ENCODE measurements at regions not wholly inside any gene's neighbourhood (a gene's known extent, or its start where the extent isn't known, plus 50 kb on each side); places are given as distances from the start of the nearest gene placed in this dataset.

DNA sequence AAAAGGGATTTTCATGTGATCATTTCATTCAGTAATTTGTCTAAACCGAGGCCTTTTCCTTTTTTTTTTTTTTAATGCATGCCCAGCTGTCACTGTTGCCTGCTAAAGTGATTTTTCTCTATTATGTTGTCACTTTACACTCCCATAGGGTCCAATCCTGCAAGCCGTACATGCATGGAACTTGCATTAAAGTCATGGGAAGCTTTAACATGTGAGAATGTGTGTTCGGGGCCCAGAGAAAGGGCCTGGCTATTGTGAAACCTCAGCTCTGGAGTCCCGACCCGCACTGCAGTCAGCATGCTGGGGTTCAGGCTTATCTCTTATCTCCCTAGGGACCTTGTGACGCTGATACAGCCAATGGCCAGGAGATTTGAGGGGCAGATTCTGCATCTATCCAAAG lies 474.6 kb downstream of the SLC4A3 start:
- no peak for DNase-seq

DNA sequence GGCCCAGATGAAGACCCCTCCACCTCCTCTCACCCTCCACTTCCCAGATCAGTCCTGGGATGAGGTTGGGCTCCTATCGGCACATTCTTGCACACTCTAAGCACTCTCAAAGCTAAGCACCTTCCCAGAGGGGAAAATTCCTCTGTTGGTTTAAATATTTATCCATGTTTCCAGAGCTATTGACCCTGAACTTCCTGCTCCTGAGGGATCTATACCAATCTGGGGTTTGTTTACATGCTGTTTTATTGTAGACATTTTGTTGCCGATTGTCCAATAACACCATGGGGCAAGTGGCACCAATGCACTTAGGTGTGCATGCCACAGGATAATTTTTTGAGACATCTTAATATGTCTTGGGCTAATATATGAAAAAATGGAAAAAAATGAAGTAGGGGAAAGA lies 476.2 kb downstream of the SLC4A3 start:
- no peak for DNase-seq

DNA sequence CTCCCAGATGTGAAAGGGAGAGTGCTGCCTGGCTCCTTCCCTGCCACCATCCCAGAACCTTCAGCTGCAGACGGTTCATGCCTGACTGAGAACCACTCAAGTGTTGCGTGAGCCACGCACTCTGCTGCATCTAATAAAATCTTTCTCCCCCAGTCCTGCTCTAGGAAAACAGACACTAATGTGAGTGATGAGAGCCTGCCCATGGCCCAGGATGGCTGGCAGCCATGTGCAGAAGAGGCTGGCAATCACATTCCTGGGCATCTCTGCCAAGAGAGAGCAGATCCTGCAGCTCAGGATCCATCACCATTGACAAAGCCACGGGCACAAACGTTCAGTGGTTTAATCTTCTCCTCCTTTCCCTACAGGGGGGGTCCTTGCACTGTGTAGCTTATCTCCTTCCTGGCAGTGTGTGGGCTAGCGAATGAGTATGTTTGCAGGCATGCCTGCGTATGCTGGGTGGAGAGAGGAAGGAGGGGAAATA lies 477.5 kb downstream of the SLC4A3 start:
- peak in 2 of 56 donors; percentile 1 for DNase-seq

DNA sequence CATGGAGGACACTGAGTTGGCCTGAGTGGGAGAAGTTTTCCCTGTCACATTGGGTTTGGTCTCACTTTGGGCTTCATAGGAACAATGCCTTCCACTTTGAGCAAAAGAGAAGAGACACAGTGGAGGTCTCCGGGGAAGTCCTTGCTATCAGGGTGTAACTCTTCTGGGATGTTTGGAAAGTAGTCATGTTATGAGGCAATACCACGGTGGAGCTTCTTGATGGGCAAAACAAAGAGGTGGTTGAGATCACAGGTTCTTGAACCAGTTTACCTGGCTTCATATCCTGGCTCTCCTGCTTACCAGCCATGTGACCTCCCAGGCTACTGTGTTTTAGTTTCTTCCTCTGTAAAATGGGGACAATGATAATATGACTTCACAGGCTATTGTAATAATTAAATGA lies 478.6 kb downstream of the SLC4A3 start:
- DNase-seq, result no peak

DNA sequence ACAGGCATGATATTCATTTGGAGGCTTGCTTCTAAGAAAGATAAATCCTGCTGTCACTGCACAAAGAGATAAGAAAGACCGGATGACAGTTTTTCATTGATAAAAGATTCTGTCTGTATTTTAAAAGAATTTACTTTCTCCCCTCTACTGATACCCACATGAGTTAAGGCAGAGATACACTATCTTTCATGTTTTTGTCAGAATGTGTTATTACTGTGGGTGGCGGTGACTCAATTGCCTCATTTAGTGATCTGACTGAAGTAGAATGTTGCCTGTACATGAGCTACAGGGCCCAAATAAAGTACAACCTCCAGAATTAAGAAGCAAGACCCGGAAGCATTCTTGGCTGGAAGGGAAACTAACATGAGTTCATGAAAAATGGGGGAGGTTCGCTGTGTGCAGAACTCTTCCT lies 480.0 kb downstream of the SLC4A3 start:
- no peak for DNase-seq

DNA sequence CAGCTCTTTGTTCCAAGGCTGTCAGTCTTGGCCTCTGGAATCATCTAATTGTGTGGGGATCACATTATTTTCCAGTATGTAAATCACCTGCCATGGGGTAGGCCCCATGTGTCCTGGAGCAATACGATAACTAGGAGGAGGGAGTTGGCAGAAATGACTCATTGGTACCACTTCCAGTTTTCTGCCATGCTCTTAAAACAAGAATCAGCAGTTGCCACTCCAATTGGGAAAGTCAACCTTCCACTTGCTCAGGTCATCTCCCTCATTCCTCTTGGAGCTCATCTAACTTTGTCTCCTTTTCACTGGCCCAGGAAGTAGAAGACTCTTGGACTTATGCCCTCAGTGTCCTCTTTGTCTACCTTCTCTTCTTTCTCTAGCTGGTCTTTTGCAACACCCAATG lies 487.0 kb downstream of the SLC4A3 start:
- no peak for DNase-seq

DNA sequence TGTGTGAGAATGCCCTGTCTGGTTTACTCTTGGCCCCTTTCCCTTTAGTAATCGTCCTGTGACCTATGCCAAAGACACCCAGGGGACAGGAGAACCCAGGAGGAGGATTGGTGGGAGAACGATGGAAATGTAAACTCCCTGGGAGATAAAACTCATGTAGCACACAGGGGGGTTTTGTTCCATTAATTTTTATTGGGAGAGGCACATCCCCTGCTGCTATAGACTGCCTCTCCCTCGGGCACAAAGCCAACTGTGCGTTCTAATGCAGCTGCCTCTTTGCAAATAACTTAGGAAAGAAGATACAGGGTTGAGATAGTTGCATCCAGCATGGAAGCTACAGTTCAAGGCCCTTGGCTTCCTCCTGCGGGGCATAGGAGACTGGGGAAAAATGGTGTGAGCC lies 489.6 kb downstream of the SLC4A3 start:
- no peak for DNase-seq

DNA sequence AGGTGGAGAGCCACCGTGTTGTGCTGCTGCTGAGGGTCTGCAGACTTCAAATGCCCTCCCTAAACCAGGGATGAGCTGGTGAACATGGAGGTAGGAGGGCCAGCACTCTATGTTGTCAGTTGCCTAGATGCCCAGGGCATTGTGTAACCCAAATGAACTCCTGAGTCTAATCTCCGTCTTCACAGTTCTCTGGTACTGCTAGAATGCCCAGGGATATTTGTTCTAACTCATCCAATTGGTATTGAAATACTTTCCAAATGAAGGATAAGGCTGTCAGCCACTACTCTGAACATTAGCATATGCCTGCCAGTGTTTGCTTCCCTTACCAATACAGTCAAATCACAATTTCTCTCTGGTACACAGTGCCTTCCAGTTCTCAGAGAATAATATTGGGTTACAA lies 492.6 kb downstream of the SLC4A3 start:
- DNase-seq, result no peak

DNA sequence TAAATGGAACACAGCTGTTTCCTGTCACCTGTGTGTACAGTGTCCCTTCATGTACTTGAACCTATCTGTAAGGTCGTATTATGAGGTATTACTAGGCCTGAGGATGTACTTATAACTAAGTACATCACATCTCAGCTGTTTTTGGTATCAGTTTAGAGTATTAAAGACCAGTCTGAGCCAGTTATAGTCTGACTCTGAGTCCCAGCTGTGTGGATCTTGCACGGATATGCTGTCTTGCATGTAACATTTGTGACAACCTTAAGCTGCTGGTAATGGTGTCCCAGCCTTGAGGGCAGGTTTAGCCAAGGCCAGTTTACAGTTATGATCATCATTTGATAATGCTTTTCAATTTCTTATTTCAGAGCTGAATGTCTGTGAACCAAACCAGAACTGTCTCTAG lies 496.3 kb downstream of the SLC4A3 start:
- DNase-seq, result no peak

DNA sequence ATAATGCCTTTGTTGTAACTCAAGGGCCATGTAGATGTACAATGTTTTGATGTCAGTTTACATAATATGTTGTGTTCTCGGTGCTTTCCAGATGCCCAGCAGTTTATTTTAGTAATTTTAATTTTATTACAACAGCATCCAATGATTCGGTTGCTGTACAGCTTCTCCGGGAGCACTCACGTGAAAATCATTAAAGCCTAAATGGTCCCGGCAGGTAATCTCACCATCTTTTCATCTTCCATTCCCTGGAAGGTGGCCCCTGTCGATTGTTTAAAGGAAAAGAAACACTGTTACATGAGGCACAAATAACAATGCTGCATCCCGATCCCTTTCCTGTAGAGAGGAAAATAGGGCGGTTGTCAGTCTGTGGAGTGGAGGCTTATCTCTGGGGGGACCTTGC lies 498.1 kb downstream of the SLC4A3 start:
- DNase-seq, result no peak

DNA sequence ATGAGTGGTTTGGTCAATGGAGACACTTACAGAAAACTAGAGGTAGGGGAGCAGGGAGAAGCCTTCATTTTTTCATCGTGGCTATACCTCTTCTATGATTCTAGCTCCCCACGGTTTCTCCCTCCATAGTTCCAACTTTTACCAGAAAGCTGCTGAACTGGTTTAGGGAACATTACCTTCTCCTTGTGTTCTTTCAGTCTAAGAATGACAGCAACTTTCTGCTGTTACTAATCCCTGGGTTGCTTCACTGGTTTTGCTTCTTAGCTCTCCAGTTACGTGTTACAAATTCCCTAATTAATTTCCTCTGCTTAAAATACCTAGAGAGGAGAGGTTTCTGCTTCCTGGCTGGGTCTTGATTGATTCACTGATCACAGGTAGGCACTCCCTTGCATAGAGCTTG lies 499.9 kb downstream of the SLC4A3 start:
- no peak for DNase-seq

DNA sequence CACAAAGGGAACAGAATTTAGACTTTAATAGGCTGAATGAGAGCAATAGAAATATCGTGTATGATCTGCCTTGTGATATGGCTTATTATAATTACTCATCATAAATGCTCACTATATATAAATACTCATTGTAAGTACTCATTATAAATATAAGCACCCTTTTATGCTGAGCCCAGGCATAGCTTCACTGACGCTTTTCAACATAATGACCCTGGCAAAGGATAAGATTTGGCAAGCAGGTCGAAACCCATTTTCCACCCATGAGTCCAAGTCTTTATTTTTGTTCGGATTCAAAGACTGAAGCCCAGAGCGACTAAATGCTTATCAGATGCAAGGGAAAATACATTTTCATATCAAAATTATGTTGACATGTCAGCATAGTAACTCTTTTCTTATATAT lies 500.4 kb downstream of the SLC4A3 start:
- no peak for DNase-seq

DNA sequence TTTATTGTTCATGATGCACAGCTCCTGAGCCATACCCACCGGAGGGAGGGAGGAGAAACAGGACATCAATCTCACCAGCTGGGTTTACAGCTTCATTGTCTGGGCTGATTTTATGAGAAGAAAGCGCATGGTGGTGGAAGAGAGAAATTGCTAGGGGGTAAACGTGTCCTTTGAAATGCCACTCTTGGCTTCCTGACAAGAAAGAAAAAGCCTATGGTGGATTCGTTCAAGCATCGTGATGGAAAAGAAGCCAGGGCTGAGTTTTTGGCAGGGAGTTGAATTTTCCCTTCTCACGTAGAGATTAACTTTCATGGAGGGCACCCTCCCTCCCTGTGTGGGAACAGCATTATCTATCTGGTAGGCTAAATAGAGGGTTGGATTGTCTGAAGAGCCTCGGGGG lies 502.0 kb downstream of the SLC4A3 start:
- DNase-seq, result no peak

DNA sequence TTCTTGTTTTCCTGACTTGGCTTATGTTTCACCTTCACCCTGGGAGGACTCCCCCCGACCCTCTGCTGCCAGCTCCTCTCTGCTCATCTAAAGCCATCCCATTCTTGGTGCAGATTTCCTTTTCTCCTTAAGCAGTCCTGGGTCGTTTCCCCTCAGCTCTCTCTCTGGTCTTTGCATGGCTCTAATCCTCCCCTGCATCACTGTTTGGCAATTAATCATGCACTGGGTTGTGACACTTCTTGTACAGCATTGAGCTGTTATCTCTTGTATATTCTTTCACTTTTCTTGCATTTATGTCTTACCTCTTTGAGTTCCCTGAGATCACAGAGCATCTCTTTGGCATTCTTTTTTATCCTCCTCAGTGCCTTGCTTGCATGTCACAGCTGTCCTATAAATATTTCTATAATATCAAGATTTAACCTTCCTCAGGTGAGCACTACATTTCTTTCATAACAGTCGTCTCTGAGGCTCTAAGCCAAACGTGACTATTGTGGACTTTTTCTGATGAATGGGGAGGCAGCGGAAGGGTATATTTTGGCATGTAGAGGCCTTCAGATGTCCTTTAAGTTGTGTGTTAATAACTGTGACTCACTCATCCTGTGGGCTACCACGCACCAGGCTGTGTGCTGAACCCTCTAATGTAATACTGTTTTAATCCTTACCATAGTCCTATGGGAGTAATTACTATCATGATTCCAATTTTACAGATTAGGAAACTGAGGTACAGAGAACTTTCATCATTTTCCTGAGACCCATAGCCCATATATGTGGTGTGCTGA lies 507.5 kb downstream of the SLC4A3 start:
- no peak for DNase-seq

DNA sequence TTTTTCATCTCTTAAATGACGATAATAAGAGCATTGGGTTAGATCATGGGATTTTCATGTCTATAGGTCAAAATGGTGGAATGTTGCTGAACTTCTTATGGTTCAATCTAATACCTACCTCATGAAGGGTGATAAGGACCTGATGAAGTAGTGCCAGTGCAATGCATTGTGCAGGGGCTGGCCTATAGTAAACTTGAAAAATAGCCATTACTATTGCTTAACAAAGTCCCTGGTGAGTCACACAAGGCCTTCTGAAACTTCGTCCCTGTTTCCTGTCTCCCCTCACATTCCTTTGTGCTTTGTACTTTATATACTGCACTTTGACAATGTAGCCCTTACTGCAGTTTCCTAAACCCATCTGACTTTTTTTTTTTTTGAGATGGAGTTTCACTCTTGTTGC lies 515.9 kb downstream of the SLC4A3 start:
- no peak for DNase-seq

DNA sequence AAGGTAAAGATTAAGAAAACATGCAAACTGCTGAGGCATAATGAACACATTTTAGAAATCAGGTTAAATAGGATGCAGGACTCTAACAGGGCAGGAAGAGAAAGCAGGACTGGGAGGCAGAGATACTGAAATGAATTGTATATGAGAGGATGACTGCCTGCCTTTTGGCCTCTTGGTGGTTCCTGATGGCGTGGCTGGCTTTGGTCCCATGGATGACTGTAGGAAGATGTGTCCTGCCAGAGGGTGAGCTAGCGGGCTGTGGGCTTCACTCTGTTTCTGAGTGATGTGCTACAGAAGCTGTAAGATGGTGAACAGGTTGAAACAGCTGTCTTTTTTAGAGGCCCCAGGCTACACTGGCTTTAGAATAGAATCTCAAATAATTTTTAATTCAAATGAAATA lies 517.0 kb downstream of the SLC4A3 start:
- DNase-seq, result no peak

DNA sequence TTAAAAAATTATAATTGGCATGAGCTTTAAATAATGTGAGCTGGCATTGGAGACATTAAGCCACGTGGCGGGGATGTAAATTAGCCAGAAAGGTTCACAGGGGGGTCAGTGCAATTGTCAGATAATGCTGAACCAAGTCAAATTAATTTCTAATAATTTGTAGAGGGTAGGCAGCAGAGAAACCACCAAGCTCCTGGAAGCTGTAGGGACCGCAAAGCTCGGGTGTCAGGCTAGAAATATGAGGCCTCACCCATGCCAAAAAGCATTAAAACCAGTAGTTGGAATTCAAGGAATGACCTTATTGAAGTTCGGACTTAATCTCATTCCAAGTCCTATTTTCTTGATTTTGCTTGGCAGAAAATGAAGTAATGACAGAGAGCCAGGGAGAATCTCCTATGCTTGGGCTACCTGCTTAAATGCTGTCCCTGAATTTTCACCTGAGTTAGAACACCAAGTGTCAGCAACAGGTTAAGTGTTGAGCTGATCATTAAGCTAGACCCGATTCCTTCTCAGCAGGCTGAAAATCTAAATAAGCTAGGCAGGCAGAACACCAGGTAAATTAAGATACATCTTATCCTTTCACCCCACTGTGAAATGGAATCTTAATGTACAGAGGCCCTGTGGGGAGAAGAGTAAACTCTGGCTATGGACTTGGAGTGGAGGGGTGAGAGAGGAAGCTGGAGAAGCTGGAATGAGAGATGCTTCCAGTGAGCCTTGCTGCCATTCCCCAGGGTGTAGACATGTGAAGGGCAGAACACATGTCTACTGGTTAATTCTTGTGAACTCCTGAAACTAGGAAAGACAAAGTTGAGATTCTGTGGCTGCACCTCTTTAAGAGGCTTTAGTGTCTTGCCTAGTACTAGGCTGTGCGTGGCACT lies 520.0 kb downstream of the SLC4A3 start:
- no peak for DNase-seq

DNA sequence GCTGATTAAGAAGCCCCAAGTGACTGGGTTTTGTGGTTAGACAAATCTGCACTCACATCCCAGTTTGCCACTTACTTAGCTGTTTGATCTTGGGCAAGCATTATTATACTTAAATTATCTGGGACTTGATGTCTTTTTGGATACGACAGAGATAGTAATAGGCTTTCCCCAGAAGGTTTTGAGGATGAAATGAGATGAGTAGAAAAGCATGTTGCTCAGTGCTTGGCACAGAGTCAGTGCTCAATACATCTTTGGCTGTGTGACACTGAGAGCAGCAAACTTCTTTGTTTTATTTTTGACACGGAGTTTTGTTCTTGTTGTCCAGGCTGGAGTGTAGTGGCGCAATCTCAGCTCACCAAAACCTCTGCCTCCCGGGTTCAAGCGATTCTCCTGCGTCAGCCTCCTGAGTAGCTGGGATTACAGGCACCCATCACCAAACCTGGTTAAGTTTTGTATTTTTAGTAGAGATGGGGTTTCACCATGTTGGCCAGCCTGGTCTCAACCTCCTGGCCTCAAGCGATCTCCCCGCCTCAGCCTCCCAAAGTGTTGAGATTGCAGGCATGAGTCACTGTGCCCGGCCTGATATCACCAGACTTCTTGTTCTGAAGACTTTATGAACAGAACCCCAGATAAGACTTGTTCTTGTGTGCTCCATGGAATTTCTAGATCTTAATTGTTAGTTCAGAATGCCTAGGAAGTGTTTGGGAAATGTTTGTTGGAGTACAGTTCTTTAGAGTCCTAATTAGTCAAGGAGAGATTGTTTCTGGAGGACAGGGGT lies 521.2 kb downstream of the SLC4A3 start:
- no peak for DNase-seq

DNA sequence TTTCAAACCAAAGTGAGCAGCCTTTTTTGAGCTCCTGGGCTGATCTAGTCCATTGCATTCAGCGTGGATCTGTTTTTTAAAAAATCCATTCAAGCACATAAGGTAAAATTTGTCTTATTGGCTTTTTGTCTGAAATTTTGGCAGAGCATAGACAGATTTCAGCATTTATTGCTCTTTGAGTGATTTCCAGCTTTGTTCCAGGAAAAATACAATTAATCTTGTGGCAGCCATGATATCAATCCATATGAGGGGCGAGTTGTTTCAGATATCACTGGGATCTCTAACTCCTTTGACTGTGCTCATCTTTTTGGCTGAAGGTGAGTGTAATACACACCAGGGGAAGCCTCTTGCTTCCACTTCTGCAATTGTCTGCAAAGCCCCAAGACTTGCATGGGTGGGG lies 523.9 kb downstream of the SLC4A3 start:
- DNase-seq, result no peak

DNA sequence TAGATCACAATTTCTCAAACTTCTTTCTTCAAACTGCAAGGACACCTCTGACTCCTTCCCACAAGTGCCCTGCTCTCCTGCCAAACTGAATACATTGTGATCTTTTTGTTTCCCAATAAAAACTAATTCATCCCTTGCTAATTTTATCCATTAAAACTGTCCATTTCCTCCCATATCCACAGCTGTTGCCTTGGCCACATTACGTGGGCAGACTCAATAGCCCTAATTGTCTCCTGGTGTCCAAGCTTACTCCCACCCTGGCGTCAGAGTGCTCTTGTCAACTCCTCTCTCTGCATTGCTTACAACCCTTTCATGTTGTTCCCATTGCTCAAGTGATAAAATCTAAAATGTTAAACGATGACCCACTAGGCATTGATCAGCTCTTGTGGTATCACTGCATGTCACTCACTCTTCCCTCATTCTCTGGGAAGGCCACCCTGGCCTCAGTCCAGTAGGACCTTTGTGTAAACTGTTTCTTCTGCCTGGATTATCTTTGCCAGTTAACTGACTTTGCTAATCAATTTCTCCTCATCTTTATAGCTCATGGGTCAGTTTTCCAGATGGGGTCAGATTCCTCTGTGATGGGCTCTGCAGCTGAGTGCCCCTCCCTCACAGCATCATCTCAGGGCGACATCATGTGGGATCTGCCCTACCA lies 525.0 kb downstream of the SLC4A3 start:
- DNase-seq, result no peak

DNA sequence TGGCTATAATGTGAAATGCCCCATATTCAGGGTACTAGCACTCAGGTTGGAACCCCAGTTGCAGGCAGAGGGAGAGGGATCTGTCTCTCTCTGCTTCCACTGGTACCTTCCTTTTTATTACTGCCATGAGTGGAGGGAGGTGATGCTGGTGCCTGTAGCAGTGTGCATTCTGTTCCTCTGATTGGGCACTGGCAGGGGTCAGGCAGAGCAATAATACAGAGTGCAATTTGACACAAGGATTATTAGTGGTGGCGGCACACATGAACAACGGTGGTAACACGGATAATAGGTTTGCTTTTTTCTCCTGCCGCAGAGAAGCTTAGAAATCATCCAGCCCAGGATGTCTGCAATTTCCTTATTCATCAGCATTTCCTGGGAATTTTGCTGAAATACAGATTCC lies 525.7 kb downstream of the SLC4A3 start:
- DNase-seq, result no peak
